Fibroblast of the conjunctiva (primary cell): ENCODE measurements at regions not wholly inside any gene's neighbourhood (a gene's known extent, or its start where the extent isn't known, plus 50 kb on each side); places are given as distances from the start of the nearest gene placed in this dataset.

Experiments used
- DNase-seq: peaks from one replicate; pipeline ENCODE4 v3.0.0-alpha.2; 2010; ENCODE audit warnings: low read depth

- peak; percentile 89 for DNase-seq
Measured at GRCh38 chr6:3592371-3592941, 135.6 kb upstream of the SLC22A23 start.

GRCh38 chr6:3591970-3592369, 135.1 kb upstream of the SLC22A23 start:
- DNase-seq, result no peak

GRCh38 chr6:3587660-3588059, 130.8 kb upstream of the SLC22A23 start:
- no peak for DNase-seq

- peak; percentile 82 for DNase-seq
Measured at GRCh38 chr6:3585320-3585935, 128.6 kb upstream of the SLC22A23 start.

GRCh38 chr6:3584606-3585005, 127.8 kb upstream of the SLC22A23 start:
- DNase-seq, result no peak

- DNase-seq, result no peak
Measured at GRCh38 chr6:3581469-3581868, 124.6 kb upstream of the SLC22A23 start.

GRCh38 chr6:3579652-3580175, 122.9 kb upstream of the SLC22A23 start:
- DNase-seq, result no peak

- DNase-seq, result no peak
Measured at GRCh38 chr6:3578981-3579380, 122.1 kb upstream of the SLC22A23 start.

GRCh38 chr6:3577517-3577916, 120.7 kb upstream of the SLC22A23 start:
- no peak for DNase-seq

GRCh38 chr6:3575701-3576100, 118.9 kb upstream of the SLC22A23 start:
- DNase-seq, result no peak

- no peak for DNase-seq
Measured at GRCh38 chr6:3575166-3575565, 118.3 kb upstream of the SLC22A23 start.

GRCh38 chr6:3573670-3574069, 116.8 kb upstream of the SLC22A23 start:
- DNase-seq, result no peak

GRCh38 chr6:3571836-3572235, 115.0 kb upstream of the SLC22A23 start:
- DNase-seq, result no peak

GRCh38 chr6:3571250-3571681, 114.4 kb upstream of the SLC22A23 start:
- no peak for DNase-seq

GRCh38 chr6:3569816-3570215, 113.0 kb upstream of the SLC22A23 start:
- no peak for DNase-seq

GRCh38 chr6:3568396-3569082, 111.7 kb upstream of the SLC22A23 start:
- DNase-seq, result no peak

GRCh38 chr6:3566812-3567211, 110.0 kb upstream of the SLC22A23 start:
- DNase-seq, result no peak

GRCh38 chr6:3565291-3565690, 108.4 kb upstream of the SLC22A23 start:
- DNase-seq, result no peak

- DNase-seq, result no peak
Measured at GRCh38 chr6:3561725-3562124, 104.9 kb upstream of the SLC22A23 start.

- DNase-seq, result no peak
Measured at GRCh38 chr6:3560211-3560610, 103.4 kb upstream of the SLC22A23 start.

- DNase-seq, result no peak
Measured at GRCh38 chr6:3559561-3559960, 102.7 kb upstream of the SLC22A23 start.

- no peak for DNase-seq
Measured at GRCh38 chr6:3557336-3557735, 100.5 kb upstream of the SLC22A23 start.

- no peak for DNase-seq
Measured at GRCh38 chr6:3553254-3553653, 96.4 kb upstream of the SLC22A23 start.
